HG02571 (cell line): ENCODE measurements at regions not wholly inside any gene's neighbourhood (a gene's known extent, or its start where the extent isn't known, plus 50 kb on each side); places are given as distances from the start of the nearest gene placed in this dataset.

ENCODE experiments used
- ATAC-seq: cut with Tn5 transposase; IDR thresholded peaks from one replicate; pipeline ENCODE4 v1.9.1; 2021; ENCODE audit warnings: mild to moderate bottlenecking, moderate library complexity; ENCODE audit not compliant: unreplicated experiment

DNA sequence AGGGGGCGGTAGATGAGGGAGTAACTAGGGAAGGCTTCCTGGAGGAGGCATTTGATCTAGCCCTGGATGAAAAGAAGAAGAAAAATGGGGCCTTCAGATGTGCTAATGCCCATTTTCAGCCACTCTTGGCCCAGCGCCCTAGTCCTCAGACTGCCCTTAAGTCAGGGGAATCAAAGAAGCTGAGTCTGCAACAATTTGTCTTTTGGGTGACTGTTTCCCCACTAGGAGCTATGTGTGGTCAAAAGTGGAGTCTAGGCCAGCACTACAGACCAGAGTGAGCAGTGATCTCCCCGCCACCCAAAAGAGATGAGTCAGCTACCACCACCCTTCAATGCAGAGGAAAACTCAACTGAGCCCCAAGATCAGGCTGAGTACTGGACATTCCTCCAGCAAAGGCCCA lies 542.1 kb downstream of the BNC2 start:
- no peak for ATAC-seq

- ATAC-seq: no peak
Measured at GRCh38 chr9:16329671-16330113, 540.8 kb downstream of the BNC2 start.

GRCh38 chr9:16331031-16331430 lies 539.4 kb downstream of the BNC2 start:
- ATAC-seq: no peak

DNA sequence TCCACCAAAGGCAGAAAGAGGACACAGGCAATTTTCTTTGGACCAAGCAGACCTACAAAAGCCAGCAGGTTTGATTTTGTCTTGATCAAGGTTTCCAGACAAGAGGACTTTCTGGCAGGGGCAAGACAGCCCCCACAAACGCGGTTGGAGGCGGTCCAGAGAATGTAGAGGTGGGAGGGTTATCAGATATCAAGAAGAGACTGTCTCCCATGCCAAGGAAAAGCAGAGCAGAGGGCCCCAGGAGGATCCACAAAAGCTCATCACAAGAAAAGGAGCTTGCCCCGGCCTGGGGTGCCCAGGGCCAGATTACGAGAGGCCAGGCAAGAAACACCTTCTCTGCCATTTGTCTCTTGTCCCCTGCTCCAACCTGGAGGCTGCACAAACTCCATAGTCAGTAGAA lies 538.9 kb downstream of the BNC2 start:
- no peak for ATAC-seq

DNA sequence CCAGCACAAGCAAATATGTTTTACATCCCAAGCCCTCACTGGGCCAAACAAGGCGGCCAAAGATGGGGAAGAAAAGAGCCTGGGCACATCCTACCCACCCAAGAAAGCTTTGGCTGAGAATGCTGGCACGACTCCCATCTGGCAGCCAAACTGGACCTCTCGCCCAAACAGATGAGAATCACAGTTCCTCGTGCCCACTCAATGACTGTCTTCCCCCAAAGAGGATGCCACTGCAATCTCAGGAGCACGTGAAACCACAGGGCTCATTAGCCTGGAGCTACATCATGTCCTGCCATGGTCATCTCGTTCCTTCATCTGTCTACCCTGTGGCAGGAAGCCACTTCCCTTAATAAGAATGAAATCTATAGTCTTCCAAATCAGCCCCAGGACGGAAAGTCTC lies 536.8 kb downstream of the BNC2 start:
- no peak for ATAC-seq

DNA sequence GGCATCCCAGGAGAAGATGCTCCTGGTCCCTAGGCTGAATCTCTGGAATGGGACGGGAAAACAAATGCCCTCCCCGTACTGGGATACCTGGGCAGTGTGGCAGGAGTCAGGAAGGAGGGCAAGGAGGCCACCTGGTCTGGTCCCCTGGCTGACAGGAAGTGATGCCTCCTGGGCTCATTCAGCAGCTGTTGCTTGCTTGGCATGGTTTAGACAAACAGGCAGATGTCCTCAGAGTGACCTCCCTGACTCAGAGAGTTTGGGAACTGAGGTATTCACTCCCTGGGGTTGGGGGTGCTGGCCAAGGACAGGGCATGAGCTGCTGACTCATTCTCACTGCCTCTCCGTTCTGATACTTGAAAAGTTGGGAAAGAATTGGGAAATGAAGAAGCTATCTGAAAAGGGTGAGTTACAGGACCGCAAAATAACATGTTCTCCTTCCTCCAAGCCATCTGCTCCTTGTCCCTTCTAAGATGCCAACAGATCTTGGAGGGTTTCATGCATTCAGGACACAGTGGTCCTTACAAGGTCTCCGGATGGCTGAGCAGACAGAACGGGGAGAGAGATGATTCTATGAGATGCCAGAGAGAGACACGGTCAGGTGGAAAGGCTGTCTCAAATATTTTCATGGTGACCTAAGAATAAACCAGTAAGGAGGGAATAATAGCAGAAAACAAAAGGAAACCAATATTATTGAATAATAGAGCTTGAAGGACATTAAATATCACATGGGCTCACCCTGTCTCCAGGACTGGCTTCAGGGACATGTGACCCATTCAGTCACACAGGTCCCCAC lies 534.5 kb downstream of the BNC2 start:
- no peak for ATAC-seq

- ATAC-seq: no peak
Measured at GRCh38 chr9:16336833-16337232, 533.6 kb downstream of the BNC2 start.

GRCh38 chr9:16337322-16338029 lies 533.0 kb downstream of the BNC2 start:
- ATAC-seq: no peak

- no peak for ATAC-seq
Measured at GRCh38 chr9:16341177-16341576, 529.3 kb downstream of the BNC2 start.

DNA sequence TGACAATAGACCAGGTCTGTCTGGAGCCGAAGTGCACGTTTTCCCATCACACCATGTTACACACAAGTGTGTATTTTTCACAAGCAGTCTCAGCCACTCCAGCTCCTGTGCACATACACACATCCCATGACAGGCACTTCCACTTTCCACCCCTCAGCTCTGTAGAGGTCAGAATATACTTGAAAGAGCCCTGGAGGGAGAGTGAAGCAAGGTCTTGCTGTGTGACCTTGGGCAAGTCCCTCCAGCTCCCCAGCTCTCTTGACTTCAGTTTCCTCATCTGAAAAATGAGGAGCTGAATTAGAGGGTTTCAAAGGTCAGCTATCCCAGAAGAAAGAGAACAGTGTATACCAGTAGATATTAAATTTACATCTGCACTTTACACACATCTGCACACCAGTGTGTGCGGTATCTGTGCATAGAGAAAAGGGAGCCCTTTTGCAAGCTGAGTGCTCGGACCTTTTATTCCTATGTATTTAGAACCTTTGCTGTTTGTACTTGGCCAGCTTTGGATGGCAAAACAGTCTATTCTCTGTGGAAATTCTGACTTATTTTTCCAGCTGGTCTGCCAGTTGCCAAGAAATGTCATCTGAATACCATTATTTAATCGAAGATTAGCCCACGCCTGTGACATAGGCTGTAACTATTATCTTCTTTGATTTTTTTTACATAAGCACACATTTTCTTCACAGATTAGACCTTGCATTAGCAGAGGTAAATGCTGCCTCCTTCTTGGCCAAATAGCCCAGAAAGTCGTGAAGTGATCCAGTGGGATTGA lies 528.0 kb downstream of the BNC2 start:
- no peak for ATAC-seq

DNA sequence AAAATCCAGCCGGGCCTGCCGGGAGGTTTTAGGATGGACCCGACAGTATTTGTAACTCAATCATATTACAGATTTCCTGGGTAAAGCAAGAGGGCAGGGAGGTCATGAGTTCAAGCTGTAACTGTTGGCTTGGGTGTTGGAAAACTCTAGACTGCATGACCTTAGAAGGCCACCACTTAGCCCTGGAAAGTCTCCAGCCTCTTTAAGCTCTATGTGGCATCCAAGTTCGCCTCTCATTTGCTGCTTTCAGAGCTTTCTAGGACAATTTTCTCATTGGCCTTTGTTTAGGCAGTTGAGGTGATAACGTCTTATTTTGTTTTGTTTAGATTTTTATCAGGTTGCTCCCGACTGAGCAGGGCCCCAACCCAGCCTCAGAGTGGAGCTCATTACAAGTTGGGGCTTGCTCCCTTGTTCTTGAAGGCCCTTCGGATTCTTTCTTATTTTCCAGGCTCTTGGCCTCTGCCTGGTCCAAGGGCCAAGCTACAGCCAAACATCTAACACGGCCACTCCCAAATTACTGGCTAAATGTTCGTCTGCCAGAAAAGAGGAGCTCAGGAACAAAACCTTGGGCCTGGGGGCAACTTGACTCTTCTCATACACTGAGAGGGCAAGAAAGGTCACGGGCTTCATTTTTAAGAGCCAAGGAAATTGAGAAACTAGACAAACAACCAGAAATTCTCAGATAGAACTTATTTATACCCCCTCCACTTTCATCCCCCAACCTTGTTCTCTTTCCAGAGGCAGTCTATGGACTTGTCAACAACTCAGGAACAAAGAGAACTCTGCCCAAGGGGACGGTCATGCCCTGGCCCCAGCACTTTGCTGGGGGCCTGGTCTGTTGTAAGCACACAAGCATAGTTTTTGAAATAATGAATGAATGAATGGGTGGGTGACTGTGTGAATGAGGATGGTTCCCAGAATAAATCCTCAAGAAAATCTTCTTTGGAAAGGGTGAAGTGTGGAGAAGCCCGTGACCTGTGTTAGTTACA lies 526.9 kb downstream of the BNC2 start:
- no peak for ATAC-seq

GRCh38 chr9:16344343-16344742 lies 526.1 kb downstream of the BNC2 start:
- no peak for ATAC-seq

- ATAC-seq: no peak
Measured at GRCh38 chr9:16345902-16346301, 524.6 kb downstream of the BNC2 start.

GRCh38 chr9:16347886-16348285 lies 522.6 kb downstream of the BNC2 start:
- no peak for ATAC-seq

GRCh38 chr9:16348531-16348930 lies 521.9 kb downstream of the BNC2 start:
- no peak for ATAC-seq

- ATAC-seq: no peak
Measured at GRCh38 chr9:16352251-16352650, 518.2 kb downstream of the BNC2 start.

DNA sequence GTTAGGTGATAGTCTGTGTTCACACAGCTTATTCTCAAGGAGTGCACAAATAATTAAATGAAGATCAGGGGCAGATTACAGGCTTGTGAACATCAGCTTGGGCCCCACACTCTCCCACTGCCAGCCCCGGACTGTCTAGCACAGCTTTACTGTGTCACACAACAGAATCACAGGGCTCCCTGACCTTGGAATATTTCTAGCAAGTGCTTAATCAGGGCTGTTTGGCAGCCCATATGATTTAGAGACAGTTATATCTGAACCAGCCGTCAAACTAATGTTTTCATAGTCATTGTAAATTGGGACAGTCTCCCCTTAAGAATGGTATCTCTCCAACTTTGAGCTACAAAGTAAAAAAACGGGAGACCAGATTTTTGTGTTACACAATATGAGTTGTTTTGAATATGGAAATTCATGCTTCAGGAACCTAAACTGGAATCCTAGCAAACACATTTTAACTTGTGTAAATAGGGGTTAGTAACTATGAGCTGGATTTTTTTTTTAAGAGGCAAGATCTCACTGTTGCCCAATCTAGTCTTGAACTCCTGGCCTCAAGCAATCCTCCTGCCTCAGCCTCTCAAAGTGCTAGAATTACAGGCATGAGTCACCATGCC lies 517.6 kb downstream of the BNC2 start:
- no peak for ATAC-seq

DNA sequence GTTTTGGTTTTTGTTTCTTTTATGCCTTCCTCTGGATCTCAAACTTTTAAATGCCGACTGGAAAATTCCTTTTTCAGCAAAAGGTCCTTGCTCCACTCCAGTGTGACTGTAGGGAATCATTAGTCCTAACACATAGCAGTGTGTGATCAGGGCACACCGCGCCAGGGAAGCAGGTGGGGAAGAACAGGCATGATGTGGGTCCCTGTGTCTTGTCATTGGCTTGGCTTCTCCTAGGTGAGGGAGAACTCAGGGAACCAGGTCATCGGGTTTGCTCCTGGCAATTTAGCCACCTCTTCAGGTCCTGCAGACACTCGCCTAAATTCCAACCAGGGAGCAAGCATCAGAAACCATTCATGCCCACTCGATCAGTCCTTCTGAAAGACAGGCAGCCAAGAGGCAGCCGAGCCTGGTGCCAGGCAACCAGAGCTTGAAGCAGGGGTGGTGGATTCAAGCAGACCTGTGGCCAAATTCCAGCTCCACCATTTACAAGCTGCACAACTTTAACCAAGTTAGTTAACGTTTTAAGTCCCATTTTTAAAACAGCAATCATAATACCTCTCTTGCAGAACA lies 514.2 kb downstream of the BNC2 start:
- no peak for ATAC-seq

DNA sequence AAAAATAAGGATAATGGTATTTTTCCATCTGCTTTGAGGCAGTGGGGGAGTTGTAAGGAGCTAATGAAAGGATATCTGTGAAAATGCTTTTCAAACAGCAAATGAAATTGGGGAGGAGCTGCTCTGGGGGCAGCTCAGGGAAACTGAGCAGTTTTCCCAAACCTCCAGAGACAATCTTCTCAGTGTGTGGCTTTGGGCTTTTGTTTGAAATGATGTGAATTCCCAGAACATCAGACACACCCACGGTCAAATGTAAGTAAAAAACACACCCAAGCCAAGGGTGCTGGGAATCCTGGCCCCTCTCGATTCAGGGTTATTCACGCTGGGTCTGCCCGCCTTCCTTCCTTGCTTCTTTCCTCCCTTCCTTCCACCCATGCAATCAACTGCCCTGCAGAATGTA lies 512.6 kb downstream of the BNC2 start:
- no peak for ATAC-seq

GRCh38 chr9:16358751-16359150 lies 511.7 kb downstream of the BNC2 start:
- ATAC-seq: no peak
